Mesodermal cell (in vitro differentiated cells): ENCODE measurements at regions not wholly inside any gene's neighbourhood (a gene's known extent, or its start where the extent isn't known, plus 50 kb on each side); places are given as distances from the start of the nearest gene placed in this dataset.

ENCODE experiments used
- H3K27ac ChIP-seq: 2 replicates; pipeline ENCODE4 v1.7.0; 2013; ENCODE audit warnings: mild to moderate bottlenecking, low read depth, low read length, moderate library complexity; ENCODE audit not compliant: severe bottlenecking
- H3K36me3 ChIP-seq: 2 replicates; pipeline ENCODE4 v1.7.1; 2013; ENCODE audit warnings: mild to moderate bottlenecking, low read length, moderate library complexity; ENCODE audit not compliant: control insufficient read depth, insufficient read depth
- H3K4me1 ChIP-seq: one replicate; pipeline ENCODE4 v1.7.1; 2013; ENCODE audit warnings: mild to moderate bottlenecking, low read length; ENCODE audit not compliant: insufficient read depth, control insufficient read depth, poor library complexity, severe bottlenecking
- H3K4me3 ChIP-seq: 2 replicates; pipeline ENCODE4 v1.7.0; 2013; ENCODE audit warnings: low read length, control low read depth, mild to moderate bottlenecking; ENCODE audit not compliant: insufficient read depth, poor library complexity, severe bottlenecking; ENCODE audit errors: extremely low read depth
- H3K9me3 ChIP-seq: 2 replicates; pipeline ENCODE4 v1.7.1; 2013; ENCODE audit warnings: mild to moderate bottlenecking, low read length, moderate library complexity; ENCODE audit not compliant: control insufficient read depth
- WGBS, 2 experiments: methylation state at CpG; one replicate each; pipeline ENCODE4 v1.1.5; 2013; ENCODE audit warnings: missing lambda C conversion rate in 2 of 2; ENCODE audit not compliant: insufficient coverage in 2 of 2; 5-methylcytosine and 5-hydroxymethylcytosine counted together

GRCh38 chr12:103043531-103044486 is 86.3 kb downstream of the ASCL1 start:
- Histone ChIP-seq H3K36me3 (no peaks in the 10 kb centered on the region), H3K4me1 (no peaks in the 10 kb centered on the region), H3K9me3 (no peaks in the 10 kb centered on the region), H3K4me3 (no peak overlapping the region), H3K27ac (no peak overlapping the region)
- 39 to 41% methylated on average over 11 to 14 of the region's 18 CpGs for WGBS, 2 experiments

GRCh38 chr12:103046154-103046553 is 88.7 kb downstream of the ASCL1 start:
- WGBS, 2 experiments = 73 to 100% methylated on average over 2 of the region's 3 CpGs
- Histone ChIP-seq H3K4me3 (no peak overlapping the region), H3K27ac (no peak overlapping the region), H3K4me1 (no peaks in the 10 kb centered on the region), H3K9me3 (no peaks in the 10 kb centered on the region), H3K36me3 (no peaks in the 10 kb centered on the region)

- Histone ChIP-seq H3K27ac (no peak overlapping the region), H3K4me1 (no peaks in the 10 kb centered on the region), H3K36me3 (no peaks in the 10 kb centered on the region), H3K4me3 (no peak overlapping the region), H3K9me3 (no peaks in the 10 kb centered on the region)
- 100% methylated on average over 1 of the region's 4 CpGs; no CpG with 5 or more reads in 1 of the 2 experiments for WGBS, 2 experiments
Observed at GRCh38 chr12:103050273-103050672, 92.8 kb downstream of the ASCL1 start.

- Histone ChIP-seq H3K36me3 (no peaks in the 10 kb centered on the region), H3K27ac (no peak overlapping the region), H3K9me3 (no peaks in the 10 kb centered on the region), H3K4me3 (no peak overlapping the region), H3K4me1 (no peaks in the 10 kb centered on the region)
Observed at GRCh38 chr12:103053089-103053488, 95.6 kb downstream of the ASCL1 start.

GRCh38 chr12:103073630-103074029 is 116.2 kb downstream of the ASCL1 start:
- Histone ChIP-seq H3K36me3 (no peaks in the 10 kb centered on the region), H3K27ac (no peak overlapping the region), H3K4me1 (no peaks in the 10 kb centered on the region), H3K9me3 (no peaks in the 10 kb centered on the region), H3K4me3 (no peak overlapping the region)
- WGBS, 2 experiments = 66 to 87% methylated on average over 3 of the region's 3 CpGs

GRCh38 chr12:103075848-103076247 is 118.4 kb downstream of the ASCL1 start:
- WGBS, 2 experiments = no CpG with 5 or more reads among the region's 2 CpGs
- Histone ChIP-seq H3K27ac (no peak overlapping the region), H3K4me3 (no peak overlapping the region), H3K9me3 (no peaks in the 10 kb centered on the region), H3K4me1 (no peaks in the 10 kb centered on the region), H3K36me3 (no peaks in the 10 kb centered on the region)

- Histone ChIP-seq H3K4me3 (no peak overlapping the region), H3K27ac (no peak overlapping the region), H3K9me3 (no peaks in the 10 kb centered on the region), H3K36me3 (no peaks in the 10 kb centered on the region), H3K4me1 (no peaks in the 10 kb centered on the region)
- 80% methylated on average over 1 of the region's 1 CpG; no CpG with 5 or more reads in 1 of the 2 experiments for WGBS, 2 experiments
Observed at GRCh38 chr12:103077108-103077773, 119.8 kb downstream of the ASCL1 start.

- H3K4me1 ChIP-seq = no peaks in the 10 kb centered on the region
- no peaks in the 10 kb centered on the region for H3K36me3 ChIP-seq
- H3K4me3 ChIP-seq = no peak overlapping the region
- H3K27ac ChIP-seq = no peak overlapping the region
- 60 to 100% methylated on average over 1 of the region's 5 CpGs for WGBS, 2 experiments
- no peaks in the 10 kb centered on the region for H3K9me3 ChIP-seq
Observed at GRCh38 chr12:103085541-103085940, 128.1 kb downstream of the ASCL1 start.

- H3K27ac ChIP-seq = no peak overlapping the region
- no peaks in the 10 kb centered on the region for H3K9me3 ChIP-seq
- no peaks in the 10 kb centered on the region for H3K36me3 ChIP-seq
- no peaks in the 10 kb centered on the region for H3K4me1 ChIP-seq
- 80 to 95% methylated on average over 1 to 4 of the region's 6 CpGs for WGBS, 2 experiments
- H3K4me3 ChIP-seq = no peak overlapping the region
Observed at GRCh38 chr12:103086471-103086870, 129.0 kb downstream of the ASCL1 start.

GRCh38 chr12:103093499-103094106 is 136.1 kb downstream of the ASCL1 start:
- H3K4me1 ChIP-seq = peaks cover 18% of the 10 kb centered on the region
- no peaks in the 10 kb centered on the region for H3K9me3 ChIP-seq
- H3K27ac ChIP-seq = no peak overlapping the region
- no peak overlapping the region for H3K4me3 ChIP-seq
- 100% methylated on average over 1 of the region's 3 CpGs for whole genome bisulfite sequencing, 2 experiments
- H3K36me3 ChIP-seq = no peaks in the 10 kb centered on the region
